CD4-positive, alpha-beta T cell (primary cell): ENCODE measurements at regions not wholly inside any gene's neighbourhood (a gene's known extent, or its start where the extent isn't known, plus 50 kb on each side); places are given as distances from the start of the nearest gene placed in this dataset.

Experiments
- ATAC-seq: fragments of 200-7000 bp; cut with Tn5 transposase; one replicate; pipeline ENCODE4 v1.10.0; 2022; ENCODE audit warnings: mild to moderate bottlenecking; ENCODE audit not compliant: poor library complexity
- CTCF ChIA-PET: fragments of 350-600 bp; sonication (Branson Sonifier 250); formaldehyde crosslinking; loops from one replicate; lab custom pipeline; 2021; ENCODE audit warnings: antibody characterized with exemption, inconsistent platforms; lab: Charles Lee
- POLR2A ChIA-PET: fragments of 350-600 bp; sonication (Branson Sonifier 250); formaldehyde crosslinking; loops from one replicate; lab custom pipeline; 2021; ENCODE audit warnings: antibody characterized with exemption, inconsistent platforms; lab: Charles Lee
- DNase-seq, 14 experiments: peaks; one replicate each; pipeline ENCODE4 v3.0.0-alpha.2; 2013 to 2020; ENCODE audit warnings: mixed read lengths in 2 of 14
- H3K27ac ChIP-seq, 2 donors: one replicate each; pipeline versions ENCODE4 v1.5.1 to v1.7.0; 2013; ENCODE audit warnings: low read length in 2 of 2, low read depth in 1 of 2, mild to moderate bottlenecking in 1 of 2
- H3K27me3 ChIP-seq, 2 experiments: 1 replicate in 1 of 2; 2 replicates in 1 of 2; pipeline versions ENCODE4 v1.6.1 to v1.7.0; 2013; ENCODE audit warnings: low read length in 2 of 2, control low read depth in 1 of 2, mild to moderate bottlenecking in 1 of 2, moderate library complexity in 1 of 2; ENCODE audit not compliant: insufficient read depth in 2 of 2, control insufficient read depth in 1 of 2
- H3K36me3 ChIP-seq: one replicate; pipeline ENCODE4 v1.6.1; 2013; ENCODE audit warnings: low read length, control low read depth; ENCODE audit not compliant: insufficient read depth
- H3K4me1 ChIP-seq: one replicate; pipeline ENCODE4 v1.6.1; 2013; ENCODE audit warnings: low read length, control low read depth; ENCODE audit not compliant: insufficient read depth
- H3K4me3 ChIP-seq: one replicate; pipeline ENCODE4 v1.5.1; 2013; ENCODE audit warnings: mild to moderate bottlenecking, low read length, moderate library complexity
- H3K9me3 ChIP-seq, 2 experiments: 1 replicate in 1 of 2; 2 replicates in 1 of 2; pipeline versions ENCODE4 v1.6.1 to v1.7.0; 2013; ENCODE audit warnings: low read length in 2 of 2, mild to moderate bottlenecking in 2 of 2, control low read depth in 1 of 2, moderate library complexity in 1 of 2; ENCODE audit not compliant: control insufficient read depth in 1 of 2, insufficient read depth in 1 of 2
- H3K27ac Mint-ChIP-seq: one replicate; pipeline ENCODE4 v1.8.0; 2020; ENCODE audit warnings: mixed read lengths
- H3K27me3 Mint-ChIP-seq: one replicate; pipeline ENCODE4 v1.8.0; 2021; ENCODE audit warnings: mixed read lengths
- H3K36me3 Mint-ChIP-seq: one replicate; pipeline ENCODE4 v1.8.0; 2021; ENCODE audit warnings: low read depth, mixed read lengths
- H3K4me1 Mint-ChIP-seq: one replicate; pipeline ENCODE4 v1.8.0; 2021; ENCODE audit warnings: low read depth, mixed read lengths
- H3K4me3 Mint-ChIP-seq: one replicate; pipeline ENCODE4 v1.8.0; 2020; ENCODE audit warnings: mild to moderate bottlenecking, mixed read lengths
- H3K9me3 Mint-ChIP-seq: one replicate; pipeline ENCODE4 v1.8.0; 2020; ENCODE audit warnings: mixed read lengths
- CTCF ChIP-seq: fragments of 200-600 bp; IDR thresholded peaks from one replicate; pipeline ENCODE4 v1.8.0; 2022; ENCODE audit warnings: antibody characterized with exemption, mild to moderate bottlenecking
- intact Hi-C, 2 experiments: fragments of 100-400 bp; cut with DNase I in 1 of 2; cut with micrococcal nuclease in 1 of 2; formaldehyde crosslinking; loops; one replicate each; pipeline versions ENCODE4 v1.15.1 to v1.9.0; 2023 to 2025; cut with DNase I, micrococcal nuclease

- H3K4me3 Mint-ChIP-seq: no peak overlapping the region
Observed at GRCh38 chr10:3857318-3857717, 72.3 kb upstream of the KLF6 start.

GRCh38 chr10:3856593-3856992 lies 71.6 kb upstream of the KLF6 start:
- intact Hi-C loops: no loop called here
- POLR2A ChIA-PET: no interaction called here

More at GRCh38 chr10:3857318-3857717, 72.3 kb upstream of the KLF6 start:
- H3K27me3 Mint-ChIP-seq: no peaks in the 10 kb centered on the region
- intact Hi-C loops: no loop called here
- no peak overlapping the region for H3K27ac ChIP-seq
- H3K27ac Mint-ChIP-seq: no peak overlapping the region
- H3K4me1 ChIP-seq: peaks cover 9% of the 10 kb centered on the region
- H3K9me3 ChIP-seq: no peaks in the 10 kb centered on the region
- no peaks in the 10 kb centered on the region for H3K36me3 ChIP-seq
- no peak for ATAC-seq
- no peak overlapping the region for H3K4me3 ChIP-seq
- no peaks in the 10 kb centered on the region for H3K27me3 ChIP-seq
- ChIA-PET POLR2A (no interaction called here), CTCF (interaction anchor here (1.0 kb wide), 1 partner anchor 9 kb away, joined by 3 read pairs; no protein-coding TSS in a partner anchor)
- no peak for TF ChIP-seq CTCF
- no peaks in the 10 kb centered on the region for H3K9me3 Mint-ChIP-seq
- no peaks in the 10 kb centered on the region for H3K36me3 Mint-ChIP-seq
- peaks cover 5% of the 10 kb centered on the region for H3K4me1 Mint-ChIP-seq
- DNase-seq: no peak

GRCh38 chr10:3853547-3854303 lies 68.7 kb upstream of the KLF6 start:
- H3K27me3 Mint-ChIP-seq: no peaks in the 10 kb centered on the region
- H3K4me1 Mint-ChIP-seq: peaks cover 23% of the 10 kb centered on the region
- H3K27ac Mint-ChIP-seq: no peak overlapping the region
- H3K9me3 Mint-ChIP-seq: no peaks in the 10 kb centered on the region
- intact Hi-C loops: loop anchor here in 1 of 2 experiments (2.0 kb wide), 1 partner anchor 21 kb away; no protein-coding TSS in a partner anchor
- ChIA-PET POLR2A (interaction anchor here (1.6 to 4.9 kb wide), 3 partner anchors 21 to 69 kb away, joined by 8 to 41 read pairs (median 17); partner anchors contain the start of gene KLF6), CTCF (interaction anchor here (1.4 to 1.7 kb wide), 3 partner anchors 9 to 44 kb away, joined by 3 to 4 read pairs (median 4); no protein-coding TSS in a partner anchor)
- H3K36me3 Mint-ChIP-seq: no peaks in the 10 kb centered on the region
- Histone ChIP-seq H3K4me3 (no peak overlapping the region), H3K9me3 (no peaks in the 10 kb centered on the region), H3K27ac (no peak overlapping the region), H3K27me3 (no peaks in the 10 kb centered on the region), H3K36me3 (no peaks in the 10 kb centered on the region), H3K4me1 (peaks cover 15% of the 10 kb centered on the region)
- no peak for ATAC-seq
- H3K4me3 Mint-ChIP-seq: no peak overlapping the region
- TF ChIP-seq CTCF: no peak
- DNase-seq: no peak

More at GRCh38 chr10:3856593-3856992, 71.6 kb upstream of the KLF6 start:
- H3K36me3 ChIP-seq: no peaks in the 10 kb centered on the region
- Mint-ChIP-seq H3K4me1 (peaks cover 12% of the 10 kb centered on the region), H3K27me3 (no peaks in the 10 kb centered on the region), H3K9me3 (no peaks in the 10 kb centered on the region), H3K36me3 (no peaks in the 10 kb centered on the region), H3K4me3 (no peak overlapping the region), H3K27ac (no peak overlapping the region)
- TF ChIP-seq CTCF: no peak
- no peaks in the 10 kb centered on the region for H3K27me3 ChIP-seq
- no peak overlapping the region for H3K4me3 ChIP-seq
- ATAC-seq (no peak), DNase-seq (no peak)
- no peaks in the 10 kb centered on the region for H3K9me3 ChIP-seq
- H3K27ac ChIP-seq: no peak overlapping the region
- CTCF ChIA-PET: no interaction called here
- peaks cover 11% of the 10 kb centered on the region for H3K4me1 ChIP-seq
